Liver (tissue), 8 donors: ENCODE measurements at regions not wholly inside any gene's neighbourhood (a gene's known extent, or its start where the extent isn't known, plus 50 kb on each side); places are given as distances from the start of the nearest gene placed in this dataset.

Experiments
- DNase-seq: peaks from one replicate; pipeline ENCODE4 v3.0.0-alpha.2; 2017; ENCODE audit warnings: low spot score
- H3K27ac ChIP-seq, 2 donors: one replicate each; pipeline ENCODE4 v1.7.0; 2013; ENCODE audit warnings: inconsistent platforms in 2 of 2, low read length in 2 of 2, control low read depth in 1 of 2, low read depth in 1 of 2, mild to moderate bottlenecking in 1 of 2
- H3K27me3 ChIP-seq, 4 donors: one replicate each; pipeline versions ENCODE4 v1.6.1 to v1.7.0; 2013; ENCODE audit warnings: low read length in 3 of 4, inconsistent platforms in 1 of 4, mild to moderate bottlenecking in 1 of 4, moderate library complexity in 1 of 4; ENCODE audit not compliant: control insufficient read depth in 4 of 4, insufficient read depth in 4 of 4
- H3K36me3 ChIP-seq, 4 donors: one replicate each; pipeline versions ENCODE4 v1.6.1 to v1.7.0; 2013; ENCODE audit warnings: low read length in 3 of 4, mild to moderate bottlenecking in 3 of 4, low read depth in 1 of 4, moderate library complexity in 1 of 4; ENCODE audit not compliant: control insufficient read depth in 4 of 4, insufficient read depth in 3 of 4
- H3K4me1 ChIP-seq, 4 donors: one replicate each; pipeline versions ENCODE4 v1.6.1 to v1.7.0; 2013; ENCODE audit warnings: low read length in 3 of 4, mild to moderate bottlenecking in 3 of 4, moderate library complexity in 1 of 4; ENCODE audit not compliant: control insufficient read depth in 4 of 4, insufficient read depth in 4 of 4
- H3K4me3 ChIP-seq, 3 donors: one replicate each; pipeline versions ENCODE4 v1.6.1 to v1.7.0; 2013; ENCODE audit warnings: low read length in 3 of 3, control low read depth in 1 of 3, low read depth in 1 of 3, mild to moderate bottlenecking in 1 of 3
- H3K9ac ChIP-seq, 2 donors: one replicate each; pipeline ENCODE4 v1.7.0; 2013; ENCODE audit warnings: low read length in 2 of 2, mild to moderate bottlenecking in 2 of 2, moderate library complexity in 2 of 2, control low read depth in 1 of 2, low read depth in 1 of 2
- H3K9me3 ChIP-seq, 4 donors: one replicate each; pipeline versions ENCODE4 v1.6.1 to v1.7.0; 2013; ENCODE audit warnings: low read length in 3 of 4; ENCODE audit not compliant: control insufficient read depth in 4 of 4
- CTCF ChIP-seq: fragments of 150-350 bp; IDR thresholded peaks from 2 replicates; pipeline ENCODE4 v1.5.1; 2017; ENCODE audit warnings: improper control_type of control experiment, low read depth, low read length; ENCODE audit not compliant: missing input control
- EGR1 ChIP-seq, 2 donors: IDR thresholded peaks; 2 replicates each; pipeline ENCODE4 v1.6.1; 2016 to 2018; ENCODE audit warnings: antibody characterized with exemption in 2 of 2, low read depth in 2 of 2
- FOXA2 ChIP-seq: IDR thresholded peaks from 2 replicates; pipeline ENCODE4 v1.6.1; 2016; ENCODE audit warnings: antibody characterized with exemption
- HNF4A ChIP-seq, 2 donors: conservative IDR thresholded peaks; 2 replicates each; pipeline ENCODE4 v1.6.1; 2016; ENCODE audit warnings: antibody characterized with exemption in 2 of 2, mild to moderate bottlenecking in 2 of 2
- JUND ChIP-seq, 2 donors: IDR thresholded peaks; 2 replicates each; pipeline ENCODE4 v1.6.1; 2016; ENCODE audit warnings: antibody characterized with exemption in 2 of 2
- NR2F2 ChIP-seq: IDR thresholded peaks from 2 replicates; pipeline ENCODE4 v1.6.1; 2016; ENCODE audit warnings: antibody characterized with exemption
- RXRA ChIP-seq, 2 donors: IDR thresholded peaks; 2 replicates each; pipeline ENCODE4 v1.6.1; 2017 to 2018; ENCODE audit warnings: antibody characterized with exemption in 2 of 2, mild to moderate bottlenecking in 1 of 2
- SP1 ChIP-seq: IDR thresholded peaks from 2 replicates; pipeline ENCODE4 v1.6.1; 2018; ENCODE audit warnings: antibody characterized with exemption, mild to moderate bottlenecking
- YY1 ChIP-seq: IDR thresholded peaks from 2 replicates; pipeline ENCODE4 v1.6.1; 2016; ENCODE audit warnings: antibody characterized with exemption, mild to moderate bottlenecking
- WGBS: extraction: QIAGEN DNeasy Blood & Tissue Kit; methylation state at CpG from one replicate; pipeline ENCODE4 v1.1.7; 2013; 5-methylcytosine and 5-hydroxymethylcytosine counted together
- TF ChIP-seq, protein P1 (sequence below): IDR thresholded peaks from 2 replicates; pipeline ENCODE4 v1.6.1; 2016; ENCODE audit warnings: antibody characterized with exemption, mild to moderate bottlenecking
- TF ChIP-seq, protein P2 (sequence below): IDR thresholded peaks from 2 replicates; pipeline ENCODE4 v1.6.1; 2016; ENCODE audit warnings: antibody characterized with exemption
- TF ChIP-seq, protein P3 (sequence below): IDR thresholded peaks from 2 replicates; pipeline ENCODE4 v1.6.1; 2016; ENCODE audit warnings: antibody characterized with exemption
- TF ChIP-seq, protein P4 (sequence below): IDR thresholded peaks from 2 replicates; pipeline ENCODE4 v1.6.1; 2016; ENCODE audit warnings: antibody characterized with exemption
- donor health status: healthy.
- donor health status: healthy.
- donor health status: healthy.
- donor health status: healthy.
- donor health status: healthy.

DNA sequence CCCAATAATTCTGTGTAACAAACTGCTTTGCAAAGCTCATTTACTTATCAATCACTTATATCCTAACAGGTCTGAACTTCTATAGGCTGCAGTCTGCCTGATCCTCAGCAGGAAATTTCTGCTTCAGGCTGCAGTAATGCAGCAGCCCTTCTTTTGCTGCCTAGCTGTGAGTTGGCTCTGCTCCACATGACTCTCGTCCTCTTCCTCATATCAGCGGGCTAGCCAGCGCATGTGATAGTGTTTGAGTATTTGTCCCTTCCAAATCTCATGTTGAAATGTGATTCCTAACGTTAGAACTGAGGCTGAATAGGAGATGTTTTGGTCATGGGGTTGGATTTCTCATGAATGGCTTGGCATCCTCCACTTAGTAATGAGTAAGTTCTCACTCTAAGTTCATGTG, 387.8 kb downstream of the SEMA3D start:
- TF ChIP-seq, protein P1, sequence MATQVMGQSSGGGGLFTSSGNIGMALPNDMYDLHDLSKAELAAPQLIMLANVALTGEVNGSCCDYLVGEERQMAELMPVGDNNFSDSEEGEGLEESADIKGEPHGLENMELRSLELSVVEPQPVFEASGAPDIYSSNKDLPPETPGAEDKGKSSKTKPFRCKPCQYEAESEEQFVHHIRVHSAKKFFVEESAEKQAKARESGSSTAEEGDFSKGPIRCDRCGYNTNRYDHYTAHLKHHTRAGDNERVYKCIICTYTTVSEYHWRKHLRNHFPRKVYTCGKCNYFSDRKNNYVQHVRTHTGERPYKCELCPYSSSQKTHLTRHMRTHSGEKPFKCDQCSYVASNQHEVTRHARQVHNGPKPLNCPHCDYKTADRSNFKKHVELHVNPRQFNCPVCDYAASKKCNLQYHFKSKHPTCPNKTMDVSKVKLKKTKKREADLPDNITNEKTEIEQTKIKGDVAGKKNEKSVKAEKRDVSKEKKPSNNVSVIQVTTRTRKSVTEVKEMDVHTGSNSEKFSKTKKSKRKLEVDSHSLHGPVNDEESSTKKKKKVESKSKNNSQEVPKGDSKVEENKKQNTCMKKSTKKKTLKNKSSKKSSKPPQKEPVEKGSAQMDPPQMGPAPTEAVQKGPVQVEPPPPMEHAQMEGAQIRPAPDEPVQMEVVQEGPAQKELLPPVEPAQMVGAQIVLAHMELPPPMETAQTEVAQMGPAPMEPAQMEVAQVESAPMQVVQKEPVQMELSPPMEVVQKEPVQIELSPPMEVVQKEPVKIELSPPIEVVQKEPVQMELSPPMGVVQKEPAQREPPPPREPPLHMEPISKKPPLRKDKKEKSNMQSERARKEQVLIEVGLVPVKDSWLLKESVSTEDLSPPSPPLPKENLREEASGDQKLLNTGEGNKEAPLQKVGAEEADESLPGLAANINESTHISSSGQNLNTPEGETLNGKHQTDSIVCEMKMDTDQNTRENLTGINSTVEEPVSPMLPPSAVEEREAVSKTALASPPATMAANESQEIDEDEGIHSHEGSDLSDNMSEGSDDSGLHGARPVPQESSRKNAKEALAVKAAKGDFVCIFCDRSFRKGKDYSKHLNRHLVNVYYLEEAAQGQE, result no peak
- TF ChIP-seq CTCF, result no peak
- TF ChIP-seq SP1, result no peak
- H3K36me3 ChIP-seq, result no peaks in the 10 kb centered on the region
- H3K9me3 ChIP-seq, result peaks cover 0 to 5% (median 1%) of the 10 kb centered on the region in 4 donors
- H3K27ac ChIP-seq, result no peak overlapping the region
- no peaks in the 10 kb centered on the region for H3K27me3 ChIP-seq
- WGBS, result 42% methylated on average over 4 of the region's 4 CpGs
- no peak overlapping the region for H3K4me3 ChIP-seq
- H3K9ac ChIP-seq, result no peak overlapping the region
- DNase-seq, result no peak
- H3K4me1 ChIP-seq, result no peaks in the 10 kb centered on the region

- WGBS, result 73% methylated on average over 8 of the region's 8 CpGs
These were observed 394.5 kb downstream of the SEMA3D start for GRCh38 chr7:84792231-84792893.

More at GRCh38 chr7:84792231-84792893, 394.5 kb downstream of the SEMA3D start:
- H3K4me1 ChIP-seq, result no peaks in the 10 kb centered on the region
- H3K9ac ChIP-seq, result no peak overlapping the region
- peaks cover 0 to 5% (median 1%) of the 10 kb centered on the region in 4 donors for H3K9me3 ChIP-seq
- no peak for DNase-seq
- H3K36me3 ChIP-seq, result no peaks in the 10 kb centered on the region
- TF ChIP-seq HNF4A (conservative IDR thresholded peaks at IDR 0.05), result no peak
- TF ChIP-seq, protein P2, sequence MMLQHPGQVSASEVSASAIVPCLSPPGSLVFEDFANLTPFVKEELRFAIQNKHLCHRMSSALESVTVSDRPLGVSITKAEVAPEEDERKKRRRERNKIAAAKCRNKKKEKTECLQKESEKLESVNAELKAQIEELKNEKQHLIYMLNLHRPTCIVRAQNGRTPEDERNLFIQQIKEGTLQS, result no peak
- TF ChIP-seq EGR1 (IDR thresholded peaks at IDR 0.05; ENCODE audit: low read depth in 2 of 2), result no peak
- TF ChIP-seq, protein P3, sequence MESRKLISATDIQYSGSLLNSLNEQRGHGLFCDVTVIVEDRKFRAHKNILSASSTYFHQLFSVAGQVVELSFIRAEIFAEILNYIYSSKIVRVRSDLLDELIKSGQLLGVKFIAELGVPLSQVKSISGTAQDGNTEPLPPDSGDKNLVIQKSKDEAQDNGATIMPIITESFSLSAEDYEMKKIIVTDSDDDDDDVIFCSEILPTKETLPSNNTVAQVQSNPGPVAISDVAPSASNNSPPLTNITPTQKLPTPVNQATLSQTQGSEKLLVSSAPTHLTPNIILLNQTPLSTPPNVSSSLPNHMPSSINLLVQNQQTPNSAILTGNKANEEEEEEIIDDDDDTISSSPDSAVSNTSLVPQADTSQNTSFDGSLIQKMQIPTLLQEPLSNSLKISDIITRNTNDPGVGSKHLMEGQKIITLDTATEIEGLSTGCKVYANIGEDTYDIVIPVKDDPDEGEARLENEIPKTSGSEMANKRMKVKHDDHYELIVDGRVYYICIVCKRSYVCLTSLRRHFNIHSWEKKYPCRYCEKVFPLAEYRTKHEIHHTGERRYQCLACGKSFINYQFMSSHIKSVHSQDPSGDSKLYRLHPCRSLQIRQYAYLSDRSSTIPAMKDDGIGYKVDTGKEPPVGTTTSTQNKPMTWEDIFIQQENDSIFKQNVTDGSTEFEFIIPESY, result no peak
- TF ChIP-seq CTCF, result no peak
- TF ChIP-seq NR2F2, result no peak
- TF ChIP-seq SP1, result no peak
- TF ChIP-seq RXRA (IDR thresholded peaks at IDR 0.05), result no peak
- TF ChIP-seq JUND (IDR thresholded peaks at IDR 0.05), result no peak
- no peak for TF ChIP-seq YY1
- TF ChIP-seq, protein P4, sequence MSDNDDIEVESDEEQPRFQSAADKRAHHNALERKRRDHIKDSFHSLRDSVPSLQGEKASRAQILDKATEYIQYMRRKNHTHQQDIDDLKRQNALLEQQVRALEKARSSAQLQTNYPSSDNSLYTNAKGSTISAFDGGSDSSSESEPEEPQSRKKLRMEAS, result no peak
- TF ChIP-seq FOXA2, result no peak
- no peak overlapping the region for H3K27ac ChIP-seq
- no peaks in the 10 kb centered on the region for H3K27me3 ChIP-seq
- no peak overlapping the region for H3K4me3 ChIP-seq
